HG02840 (cell line): ENCODE measurements at regions not wholly inside any gene's neighbourhood (a gene's known extent, or its start where the extent isn't known, plus 50 kb on each side); places are given as distances from the start of the nearest gene placed in this dataset.

Source experiments
- ATAC-seq: cut with Tn5 transposase; IDR thresholded peaks from one replicate; pipeline ENCODE4 v1.9.1; 2021; ENCODE audit warnings: mild to moderate bottlenecking, moderate library complexity, moderate number of reproducible peaks; ENCODE audit not compliant: unreplicated experiment, low FRiP score

DNA sequence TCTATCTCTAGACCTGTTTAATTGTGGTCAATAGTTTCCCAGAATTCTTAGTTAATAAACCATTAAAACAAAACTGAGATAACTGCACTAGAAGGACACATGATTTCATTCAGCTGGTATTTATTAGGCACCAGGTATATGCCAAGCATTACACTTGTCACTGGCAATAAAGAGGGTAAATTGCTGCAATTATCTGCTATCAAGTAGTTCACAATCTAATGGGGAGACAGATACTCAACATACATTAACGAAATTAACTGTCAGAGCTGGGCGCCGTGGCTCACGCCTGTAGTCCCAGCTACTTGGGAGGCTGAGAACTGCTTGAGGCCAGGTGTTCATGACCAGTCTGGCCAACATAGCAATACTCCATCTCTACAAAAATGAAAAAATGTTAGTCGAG, 71.7 kb upstream of the WIPF1 start:
- no peak for ATAC-seq

DNA sequence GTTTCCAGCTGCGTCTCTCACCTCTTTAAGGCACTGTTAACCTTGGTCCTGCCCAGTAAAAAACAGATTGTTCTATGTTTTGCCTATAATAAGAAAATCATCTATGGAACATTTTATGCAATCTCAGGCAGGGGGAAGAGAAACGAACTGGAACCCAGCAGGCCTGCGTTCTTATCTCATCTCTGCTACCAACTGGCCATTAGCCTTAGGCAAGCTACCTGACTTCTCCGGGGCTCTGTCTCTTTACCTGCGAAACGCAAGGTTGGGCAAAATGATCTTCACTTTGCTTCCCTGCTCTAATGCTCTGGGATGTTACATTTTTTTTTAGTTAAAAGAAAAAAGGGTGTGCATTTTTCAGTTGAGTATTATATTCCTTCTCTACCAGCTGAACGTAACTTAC, 70.5 kb upstream of the WIPF1 start:
- ATAC-seq, result no peak

DNA sequence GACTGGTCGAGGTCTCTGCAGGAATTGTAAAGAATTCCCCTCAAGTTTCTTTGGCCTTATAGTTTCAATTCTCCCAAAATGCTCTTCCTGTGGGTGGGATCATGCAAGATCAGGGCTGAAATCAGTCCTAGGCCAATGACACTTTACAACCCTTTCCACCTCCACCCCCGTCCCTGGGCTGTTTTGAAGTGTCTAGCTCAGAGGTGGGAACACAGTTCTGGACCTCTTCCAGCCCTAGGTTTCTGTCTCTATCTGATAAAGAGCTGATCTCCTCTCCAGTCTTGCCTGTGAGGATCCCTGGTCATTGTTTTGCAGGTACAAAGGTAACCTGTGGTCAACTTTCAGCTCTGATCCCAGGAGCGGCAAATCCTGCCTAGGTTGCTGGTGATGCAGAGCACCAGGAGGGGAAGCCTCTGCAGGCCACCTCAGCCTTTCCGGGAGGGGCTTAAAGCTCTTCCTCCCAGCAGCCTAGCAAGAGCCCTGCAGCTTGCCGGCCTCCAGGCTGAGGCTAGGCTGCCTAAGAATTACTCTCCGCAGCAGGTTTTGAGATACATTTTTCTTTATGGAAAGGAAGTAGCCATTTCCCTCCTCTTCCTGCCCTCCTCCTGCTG, 69.8 kb upstream of the WIPF1 start:
- no peak for ATAC-seq

DNA sequence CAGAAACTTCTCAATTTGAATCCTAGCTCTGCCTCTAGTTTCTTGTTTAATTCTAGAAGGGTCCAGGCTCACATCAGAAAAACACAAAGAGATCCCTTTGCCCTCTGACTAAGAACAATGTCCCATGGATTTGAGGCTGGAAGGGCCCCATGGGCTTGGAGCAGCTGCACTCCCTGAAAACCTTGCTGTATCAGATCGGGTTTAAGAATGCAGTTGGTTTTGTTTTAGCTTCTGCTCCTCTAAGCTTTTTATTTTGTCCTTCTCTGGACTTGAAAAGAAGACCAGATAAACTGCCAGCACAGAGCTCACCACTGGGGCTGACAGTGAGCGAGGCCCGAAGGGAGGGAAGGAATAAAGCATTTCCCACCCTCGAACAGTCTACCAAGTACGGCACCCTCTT, 69.2 kb upstream of the WIPF1 start:
- ATAC-seq, result no peak

DNA sequence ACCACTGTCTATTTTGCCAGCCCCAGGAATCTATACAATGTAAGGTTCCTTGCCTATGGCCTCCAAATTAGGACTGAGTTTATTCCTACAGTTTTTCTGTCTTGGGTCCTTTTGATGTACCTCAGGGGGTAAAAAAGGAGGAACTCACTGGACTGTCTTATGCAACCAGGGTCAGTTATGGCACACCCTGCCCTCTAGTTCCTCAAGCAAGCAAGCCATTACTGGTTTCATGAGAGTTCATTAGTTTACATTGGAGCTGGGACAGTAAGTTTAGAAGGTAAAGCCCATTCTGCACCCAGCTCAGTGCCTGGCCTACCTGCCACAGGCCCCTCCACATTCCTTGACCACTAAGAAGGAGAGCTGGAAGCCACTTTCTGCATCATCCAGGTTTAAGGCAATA, 68.7 kb upstream of the WIPF1 start:
- no peak for ATAC-seq

DNA sequence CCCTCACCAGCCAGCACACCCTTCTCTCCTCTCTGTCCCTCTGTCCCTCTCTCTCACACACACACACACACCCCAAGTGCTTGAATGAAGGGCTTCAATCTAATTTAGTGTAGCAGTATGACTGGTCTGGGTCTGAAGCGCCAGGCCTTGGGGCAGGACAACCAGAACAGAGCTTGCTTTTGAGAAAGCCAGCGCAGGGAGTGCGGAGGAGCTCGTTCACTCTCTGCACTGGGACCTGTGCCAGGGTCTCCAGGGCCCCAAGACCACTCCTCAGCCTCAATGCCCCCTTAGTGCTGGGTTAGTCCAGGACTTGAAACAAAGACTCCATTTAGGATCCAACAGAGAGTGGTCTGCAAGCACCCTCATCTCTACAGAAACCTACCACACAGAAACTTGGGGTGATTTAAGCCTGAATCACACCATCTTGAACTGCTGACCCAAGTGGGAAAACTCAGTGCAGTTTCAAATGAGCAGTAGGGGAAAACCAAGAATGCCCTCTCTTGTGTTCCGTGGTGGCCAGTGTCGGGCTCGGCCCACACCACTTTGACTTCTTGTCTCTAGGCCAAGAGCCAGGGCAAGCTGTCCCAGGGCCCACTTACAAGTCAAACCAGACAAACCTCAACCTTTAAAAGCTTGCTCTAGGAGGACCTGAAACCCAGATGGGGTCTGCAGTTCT, 66.6 kb upstream of the WIPF1 start:
- no peak for ATAC-seq

DNA sequence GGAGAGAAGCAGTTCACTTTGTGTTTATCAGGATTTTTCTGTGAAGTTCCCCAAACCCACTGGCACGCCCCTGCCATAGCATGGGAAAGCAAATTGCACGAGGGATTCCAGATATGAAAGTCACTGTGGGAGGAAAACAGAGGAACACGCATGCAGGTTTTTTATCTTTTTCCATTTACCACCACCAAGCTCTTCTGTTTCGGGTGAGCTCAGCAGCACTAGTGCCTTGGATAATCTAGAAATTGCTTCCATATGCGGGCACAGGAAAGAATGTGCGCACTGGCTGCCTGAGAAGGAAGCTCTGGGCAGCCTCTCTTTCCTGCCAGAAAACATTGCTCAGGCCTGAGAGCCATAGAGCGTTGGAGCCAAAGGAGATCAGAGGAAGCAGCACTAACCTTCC, 65.9 kb upstream of the WIPF1 start:
- ATAC-seq, result no peak

DNA sequence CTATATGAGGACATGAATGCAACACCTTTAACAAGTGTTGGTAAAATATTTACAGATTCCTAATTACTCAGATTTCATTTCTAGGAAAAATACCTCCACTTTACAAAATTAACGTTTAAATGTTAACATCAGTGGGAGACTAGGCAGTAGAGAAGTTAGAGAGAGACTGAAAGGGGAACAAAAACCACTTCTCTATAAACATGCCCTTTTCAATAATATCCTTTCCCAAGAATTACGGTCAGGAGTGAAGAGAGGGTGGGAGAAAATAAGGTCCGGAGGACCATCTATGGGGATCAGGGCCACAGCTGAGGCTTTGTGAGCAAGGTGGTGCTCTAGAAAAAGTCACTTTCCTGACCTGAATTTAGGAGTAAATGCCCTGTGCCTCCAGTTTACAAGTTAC, 65.3 kb upstream of the WIPF1 start:
- ATAC-seq, result no peak

DNA sequence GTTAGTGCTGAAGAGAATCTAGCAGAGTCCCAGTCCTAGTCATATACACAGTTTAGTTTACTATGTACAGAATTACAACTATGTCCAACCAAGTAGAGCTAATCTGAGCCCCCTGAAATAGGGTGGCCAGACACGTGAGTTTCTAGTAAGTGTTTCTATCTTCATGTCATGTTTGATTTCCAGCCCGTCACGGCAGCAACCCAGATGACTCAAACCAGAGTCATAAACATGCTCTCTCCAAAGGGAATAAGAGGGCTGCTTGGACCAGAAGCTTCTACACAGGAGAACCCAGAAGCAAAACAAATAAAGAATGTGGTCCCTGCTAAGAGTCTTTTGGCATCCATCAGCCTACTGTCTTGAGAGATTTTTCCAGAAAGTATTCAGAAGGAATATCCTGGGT, 64.9 kb upstream of the WIPF1 start:
- ATAC-seq, result no peak

DNA sequence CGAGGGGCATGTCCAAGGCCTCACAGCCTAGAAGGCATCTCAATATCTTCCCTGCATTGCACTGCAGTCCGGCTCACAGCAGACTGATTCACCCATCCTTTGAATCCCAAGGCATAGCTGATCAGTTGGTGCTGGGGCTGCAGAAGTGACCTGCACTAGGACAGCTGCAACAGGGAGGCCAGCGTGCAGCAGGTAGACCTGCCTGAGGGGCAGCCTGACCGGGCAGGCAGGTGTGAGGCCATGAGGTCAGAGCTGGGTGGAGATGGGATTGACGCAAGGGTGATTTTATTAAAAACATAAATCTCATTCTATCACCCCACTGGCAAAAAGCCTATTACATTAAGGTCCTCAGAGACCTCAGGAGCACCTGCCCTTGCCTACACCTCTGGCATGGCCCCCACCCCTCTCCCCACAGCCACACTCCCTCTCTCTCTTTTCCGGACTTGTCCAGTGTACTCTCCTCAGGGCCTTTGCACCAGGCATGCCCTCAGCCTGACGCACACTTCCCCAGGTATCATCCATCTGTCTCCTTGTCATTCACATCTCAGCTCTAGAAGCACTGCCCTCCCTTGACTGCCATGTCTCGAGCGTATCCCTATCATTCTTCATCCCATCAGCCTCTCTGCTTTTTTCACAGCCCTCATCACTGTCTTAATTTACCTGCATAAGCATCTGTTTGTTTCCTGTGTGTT, 63.5 kb upstream of the WIPF1 start:
- no peak for ATAC-seq

DNA sequence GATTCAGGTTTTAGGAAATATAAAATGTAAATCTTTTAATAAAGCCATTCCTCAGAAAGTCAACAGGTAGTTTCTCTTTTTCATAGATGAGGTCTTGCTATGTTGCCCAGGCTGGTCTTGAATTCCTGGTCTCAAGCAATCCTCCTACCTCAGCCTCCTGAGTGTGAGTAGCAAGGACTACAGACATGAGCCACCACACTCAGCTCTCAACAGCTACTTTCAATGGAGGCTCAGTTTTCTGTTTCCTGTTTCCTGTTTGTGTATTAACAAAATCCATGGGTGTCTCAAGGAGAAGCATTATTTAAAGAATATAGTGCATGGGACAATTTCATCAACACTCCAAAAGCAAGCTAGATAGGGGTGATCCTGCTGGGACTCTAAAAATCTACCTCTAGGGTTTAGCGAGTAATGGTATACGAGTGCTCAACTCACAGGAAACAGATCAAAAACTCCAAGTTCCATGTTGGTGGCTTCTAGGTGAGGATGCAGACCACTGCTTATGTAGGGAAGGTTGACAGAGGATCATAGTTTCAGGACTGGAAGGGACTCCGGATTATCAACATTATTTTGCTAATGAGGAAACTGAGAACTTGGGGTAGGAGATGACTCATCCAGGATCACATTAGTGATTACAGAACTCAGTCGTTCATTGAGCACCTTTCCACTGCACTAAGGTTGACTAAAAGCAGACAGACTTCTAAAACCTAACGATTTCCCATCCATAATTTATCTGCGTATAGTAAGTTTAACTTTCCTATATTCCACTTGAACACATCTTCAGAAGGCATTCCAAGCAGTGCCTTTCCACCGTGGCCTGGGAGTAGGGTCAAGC, 61.7 kb upstream of the WIPF1 start:
- ATAC-seq, result no peak

DNA sequence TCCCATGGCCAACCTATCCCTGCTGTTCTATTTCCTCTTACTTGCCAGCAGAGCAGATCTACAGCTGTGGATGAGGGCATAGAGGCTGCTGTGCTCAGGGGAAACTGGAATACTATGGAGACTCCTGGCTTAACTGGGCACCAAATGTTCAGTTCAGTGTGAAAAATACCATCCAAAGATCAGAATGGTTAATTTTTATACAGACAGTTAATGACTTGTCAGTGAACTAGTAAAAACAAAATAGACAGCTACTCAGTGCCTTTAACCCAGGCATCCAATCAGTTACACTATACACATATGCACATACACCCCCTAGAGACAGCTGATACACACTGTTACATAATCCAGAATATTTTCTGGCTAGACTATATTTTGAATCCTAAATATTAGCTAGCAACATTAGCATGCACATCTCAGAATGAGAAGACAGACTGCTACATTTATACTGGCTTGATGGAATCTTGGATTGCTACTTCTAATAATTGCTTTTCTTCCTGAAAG, 59.1 kb upstream of the WIPF1 start:
- ATAC-seq, result no peak

DNA sequence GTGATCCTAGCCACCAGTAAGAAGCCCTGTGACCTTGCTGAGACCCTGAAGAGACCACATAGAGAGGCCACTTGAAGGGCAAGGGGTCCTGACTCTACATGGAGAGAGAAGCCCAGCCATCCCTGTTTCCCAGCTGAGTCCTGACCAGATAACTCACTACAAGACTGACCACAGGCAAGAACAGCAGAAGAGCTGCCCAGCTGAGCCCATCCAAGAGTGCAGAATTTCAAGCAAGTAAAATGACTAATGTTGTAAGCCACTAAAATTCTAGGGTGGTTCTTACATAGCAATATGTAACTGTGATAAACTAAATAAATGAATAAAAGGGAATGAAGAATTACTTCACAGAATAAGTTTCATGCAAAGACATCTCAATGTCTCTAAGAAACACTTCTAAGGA, 58.4 kb upstream of the WIPF1 start:
- ATAC-seq, result no peak

DNA sequence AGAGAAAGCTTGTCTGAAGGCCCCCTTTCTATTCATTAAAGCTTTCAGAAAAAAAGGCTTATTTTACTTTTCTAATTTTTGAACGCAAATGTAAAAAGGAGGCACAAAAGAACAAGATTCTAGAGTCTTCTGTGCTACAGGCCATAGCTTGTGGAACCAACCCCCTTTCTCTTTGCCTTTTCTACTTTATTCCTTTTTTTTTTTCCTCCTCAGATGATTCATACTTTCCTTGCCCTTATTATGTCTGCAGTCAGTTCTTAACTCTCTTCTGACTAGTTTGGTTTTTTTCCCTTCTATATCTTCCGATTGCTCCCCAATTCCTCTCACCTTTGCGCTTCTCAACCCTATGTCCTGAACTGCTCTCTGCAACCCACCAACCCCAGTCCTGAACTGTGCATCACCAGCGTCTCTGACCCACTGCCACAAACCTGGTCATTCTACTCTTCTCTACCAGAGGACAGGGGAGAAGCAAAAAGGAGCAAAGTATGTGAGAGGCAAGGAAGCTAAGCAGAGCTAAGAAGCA, 56.9 kb upstream of the WIPF1 start:
- no peak for ATAC-seq

DNA sequence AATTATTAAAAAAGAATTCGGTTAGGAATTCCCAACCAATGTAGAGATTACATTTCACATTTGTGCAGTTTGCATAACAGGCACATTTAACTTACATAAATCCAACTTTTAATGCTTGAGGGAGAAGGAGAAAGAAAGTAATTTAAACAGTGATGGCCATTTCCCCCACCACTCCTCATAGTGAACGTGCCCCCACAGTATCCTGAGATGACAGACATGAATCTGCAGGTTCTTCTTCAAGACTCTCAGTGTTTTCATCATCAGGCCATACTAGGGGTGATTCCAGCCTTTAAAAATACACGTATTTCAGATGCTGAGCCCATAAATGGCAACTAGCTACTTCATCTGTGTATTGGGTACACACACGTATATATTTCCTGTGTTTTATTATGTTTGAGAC, 51.3 kb upstream of the WIPF1 start:
- no peak for ATAC-seq
